ENCODE measurements at regions not wholly inside any gene's neighbourhood (a gene's known extent, or its start where the extent isn't known, plus 50 kb on each side); places are given as distances from the start of the nearest gene placed in this dataset.

DNA sequence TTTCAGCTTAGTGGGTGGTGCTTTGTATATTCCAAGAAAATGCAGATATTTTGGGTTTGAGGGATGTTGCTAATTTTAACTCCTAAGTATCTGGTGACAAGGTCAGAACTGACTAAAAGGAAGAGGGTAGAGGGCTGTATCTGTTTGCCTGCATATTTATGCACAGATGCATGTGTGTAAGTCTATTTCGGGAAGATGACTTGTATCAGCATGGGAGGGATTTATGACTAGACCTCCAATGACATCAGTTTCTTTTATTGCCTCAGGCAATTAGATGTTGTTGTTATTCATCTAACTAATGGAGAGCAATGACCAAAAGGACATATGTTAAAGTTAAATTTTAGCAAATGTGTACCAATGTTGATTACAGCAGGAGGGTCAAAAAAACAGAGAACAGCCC lies 734.3 kb downstream of the QKI start:
- Histone ChIP-seq H3K9me2 (ENCODE audit: insufficient read depth) (no peaks in the 10 kb centered on the region), H3K27ac (no peak overlapping the region), H3K9me3 (ENCODE audit: low read depth) (no peaks in the 10 kb centered on the region), H3K9ac (no peak overlapping the region), H4K20me1 (ENCODE audit: insufficient read depth) (no peaks in the 10 kb centered on the region), H3K4me2 (ENCODE audit: unreplicated experiment) (no peak overlapping the region), H3K4me3 (no peak overlapping the region), H3K79me2 (ENCODE audit: insufficient read depth) (no peaks in the 10 kb centered on the region), H2AFZ (no peak overlapping the region), H3K36me3 (ENCODE audit: low read depth) (no peaks in the 10 kb centered on the region), H3F3A (ENCODE audit: insufficient read depth) (no peaks in the 10 kb centered on the region), H3K27me3 (replicated peaks; ENCODE audit: insufficient read depth) (no peaks in the 10 kb centered on the region), H3K4me1 (ENCODE audit: insufficient read depth) (no peaks in the 10 kb centered on the region)
- 0 to 3% methylated on average over 1 of the region's 1 CpG for WGBS, 2 experiments (ENCODE audit: low coverage in 1 of 2, low lambda C conversion rate in 2 of 2, missing lambda C conversion rate in 2 of 2)
- no peak for DNase-seq
- in situ Hi-C loops (cut with MboI) = no loop called here
- no peak for TF ChIP-seq EZH2phosphoT487 (IDR thresholded peaks at IDR 0.05; ENCODE audit: insufficient read depth, low read depth)
- no peak for TF ChIP-seq EZH2 (IDR thresholded peaks at IDR 0.05; ENCODE audit: insufficient read depth, poor library complexity, severe bottlenecking)

DNA sequence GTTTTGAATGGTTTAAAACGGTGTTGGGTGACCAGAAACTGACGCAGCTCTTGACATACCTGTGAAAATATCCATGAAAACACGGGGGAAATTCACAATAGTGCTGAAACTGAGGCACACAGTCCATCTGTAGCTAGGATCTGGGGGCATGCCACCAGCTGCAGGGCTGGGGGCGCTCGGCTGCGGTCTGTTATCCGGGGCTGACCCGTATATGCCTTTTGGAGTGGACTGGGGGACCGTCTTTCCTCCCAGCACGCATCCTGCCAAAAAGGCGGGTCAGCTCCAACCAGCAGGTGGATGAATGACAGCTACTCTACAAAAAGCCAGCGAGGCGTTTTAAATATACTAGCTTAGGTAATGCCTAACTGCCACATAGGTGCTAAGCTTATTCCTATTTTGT lies 729.8 kb downstream of the QKI start:
- no peak for DNase-seq
- in situ Hi-C loops (cut with MboI) = no loop called here

DNA sequence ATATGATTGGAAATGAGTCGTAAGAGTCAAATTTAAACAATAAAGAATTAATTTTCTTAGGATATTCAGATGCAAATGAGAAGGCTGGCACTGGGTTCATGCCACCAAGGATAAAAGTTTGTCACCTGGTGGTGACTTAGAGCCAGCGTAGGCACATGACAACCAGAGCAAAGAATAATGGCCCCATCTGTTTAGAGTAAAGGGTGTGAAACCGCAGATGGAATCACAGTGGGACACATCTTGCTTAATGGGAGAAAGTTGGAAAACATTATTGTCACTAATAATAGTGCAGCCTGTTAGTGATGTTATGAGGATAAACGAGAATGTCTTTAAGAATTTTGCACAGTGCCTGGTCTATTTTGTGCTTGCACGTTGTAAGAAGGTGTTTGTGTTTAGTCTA lies 727.8 kb downstream of the QKI start:
- H3K9me3 ChIP-seq (ENCODE audit: low read depth) = no peaks in the 10 kb centered on the region
- TF ChIP-seq EZH2 (IDR thresholded peaks at IDR 0.05; ENCODE audit: insufficient read depth, poor library complexity, severe bottlenecking) (no peak), EZH2phosphoT487 (IDR thresholded peaks at IDR 0.05; ENCODE audit: insufficient read depth, low read depth) (no peak)
- H3K27ac ChIP-seq = no peak overlapping the region

More for the DNA sequence above, 729.8 kb downstream of the QKI start:
- no peak overlapping the region for H3K27ac ChIP-seq
- no peak overlapping the region for H3K9ac ChIP-seq
- H3K36me3 ChIP-seq (ENCODE audit: low read depth) = no peaks in the 10 kb centered on the region
- TF ChIP-seq EZH2 (IDR thresholded peaks at IDR 0.05; ENCODE audit: insufficient read depth, poor library complexity, severe bottlenecking) (no peak), EZH2phosphoT487 (IDR thresholded peaks at IDR 0.05; ENCODE audit: insufficient read depth, low read depth) (no peak)
- H3K4me1 ChIP-seq (ENCODE audit: insufficient read depth) = no peaks in the 10 kb centered on the region
- H3F3A ChIP-seq (ENCODE audit: insufficient read depth) = no peaks in the 10 kb centered on the region
- H3K4me3 ChIP-seq = no peak overlapping the region
- no peaks in the 10 kb centered on the region for H3K27me3 ChIP-seq (replicated peaks; ENCODE audit: insufficient read depth)
- no peaks in the 10 kb centered on the region for H4K20me1 ChIP-seq (ENCODE audit: insufficient read depth)
- H3K79me2 ChIP-seq (ENCODE audit: insufficient read depth) = no peaks in the 10 kb centered on the region
- WGBS, 2 experiments (ENCODE audit: low coverage in 1 of 2, low lambda C conversion rate in 2 of 2, missing lambda C conversion rate in 2 of 2) = 48 to 57% methylated on average over 13 of the region's 13 CpGs
- H3K9me2 ChIP-seq (ENCODE audit: insufficient read depth) = no peaks in the 10 kb centered on the region
- no peaks in the 10 kb centered on the region for H3K9me3 ChIP-seq (ENCODE audit: low read depth)
- no peak overlapping the region for H3K4me2 ChIP-seq (ENCODE audit: unreplicated experiment)
- H2AFZ ChIP-seq = no peak overlapping the region

DNA sequence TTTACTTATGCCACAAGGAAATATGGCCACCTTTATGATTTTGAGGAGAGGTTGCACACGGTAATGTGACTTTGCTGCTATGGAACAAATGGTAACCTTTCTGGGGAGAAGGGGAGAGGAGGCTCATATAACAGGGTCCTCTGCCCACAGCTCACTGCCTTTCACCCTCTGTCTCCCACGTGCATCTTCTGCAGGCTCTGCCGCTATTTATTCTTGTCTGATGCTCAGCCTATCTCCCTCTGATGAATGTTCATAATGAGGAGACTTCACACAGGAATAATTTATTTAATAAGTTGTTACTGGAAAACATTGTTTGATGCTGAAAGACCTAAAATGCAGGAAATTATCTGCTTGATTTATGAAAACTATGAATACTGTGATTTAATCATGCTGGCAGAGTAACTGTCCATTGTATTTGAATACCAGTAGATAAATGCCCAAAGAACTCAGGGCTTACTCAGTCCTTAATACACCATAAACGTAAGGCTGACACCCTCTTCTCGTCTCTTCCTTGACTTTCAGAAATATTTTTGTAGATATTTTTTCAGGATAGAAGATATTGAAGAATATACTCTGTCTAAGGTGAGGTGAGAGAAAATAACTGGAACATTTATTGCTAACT lies 721.1 kb downstream of the QKI start:
- WGBS, 2 experiments (ENCODE audit: low coverage in 1 of 2, low lambda C conversion rate in 2 of 2, missing lambda C conversion rate in 2 of 2) = 24 to 26% methylated on average over 5 of the region's 5 CpGs
- no peaks in the 10 kb centered on the region for H3K4me1 ChIP-seq (ENCODE audit: insufficient read depth)
- no peak overlapping the region for H3K9ac ChIP-seq
- H3F3A ChIP-seq (ENCODE audit: insufficient read depth) = no peaks in the 10 kb centered on the region
- H3K4me2 ChIP-seq (ENCODE audit: unreplicated experiment) = no peak overlapping the region
- H3K9me2 ChIP-seq (ENCODE audit: insufficient read depth) = no peaks in the 10 kb centered on the region
- no peak for DNase-seq
- no peaks in the 10 kb centered on the region for H3K9me3 ChIP-seq (ENCODE audit: low read depth)
- no peak for TF ChIP-seq EZH2 (IDR thresholded peaks at IDR 0.05; ENCODE audit: insufficient read depth, poor library complexity, severe bottlenecking)
- TF ChIP-seq EZH2phosphoT487 (IDR thresholded peaks at IDR 0.05; ENCODE audit: insufficient read depth, low read depth) = no peak
- H2AFZ ChIP-seq = no peak overlapping the region
- H3K27ac ChIP-seq = no peak overlapping the region
- no peaks in the 10 kb centered on the region for H3K36me3 ChIP-seq (ENCODE audit: low read depth)
- no peak overlapping the region for H3K4me3 ChIP-seq
- no peaks in the 10 kb centered on the region for H3K79me2 ChIP-seq (ENCODE audit: insufficient read depth)
- H3K27me3 ChIP-seq (replicated peaks; ENCODE audit: insufficient read depth) = no peaks in the 10 kb centered on the region
- H4K20me1 ChIP-seq (ENCODE audit: insufficient read depth) = no peaks in the 10 kb centered on the region
- in situ Hi-C loops (cut with MboI) = no loop called here

More for the DNA sequence above, 727.8 kb downstream of the QKI start:
- Histone ChIP-seq H3K9me2 (ENCODE audit: insufficient read depth) (no peaks in the 10 kb centered on the region), H3F3A (ENCODE audit: insufficient read depth) (no peaks in the 10 kb centered on the region), H3K9ac (no peak overlapping the region), H3K4me1 (ENCODE audit: insufficient read depth) (no peaks in the 10 kb centered on the region), H3K4me2 (ENCODE audit: unreplicated experiment) (no peak overlapping the region), H4K20me1 (ENCODE audit: insufficient read depth) (no peaks in the 10 kb centered on the region), H3K27me3 (replicated peaks; ENCODE audit: insufficient read depth) (no peaks in the 10 kb centered on the region), H2AFZ (no peak overlapping the region), H3K4me3 (no peak overlapping the region), H3K36me3 (ENCODE audit: low read depth) (no peaks in the 10 kb centered on the region), H3K79me2 (ENCODE audit: insufficient read depth) (no peaks in the 10 kb centered on the region)
- 10 to 16% methylated on average over 5 of the region's 5 CpGs for WGBS, 2 experiments (ENCODE audit: low coverage in 1 of 2, low lambda C conversion rate in 2 of 2, missing lambda C conversion rate in 2 of 2)
- DNase-seq = no peak
- in situ Hi-C loops (cut with MboI) = no loop called here

DNA sequence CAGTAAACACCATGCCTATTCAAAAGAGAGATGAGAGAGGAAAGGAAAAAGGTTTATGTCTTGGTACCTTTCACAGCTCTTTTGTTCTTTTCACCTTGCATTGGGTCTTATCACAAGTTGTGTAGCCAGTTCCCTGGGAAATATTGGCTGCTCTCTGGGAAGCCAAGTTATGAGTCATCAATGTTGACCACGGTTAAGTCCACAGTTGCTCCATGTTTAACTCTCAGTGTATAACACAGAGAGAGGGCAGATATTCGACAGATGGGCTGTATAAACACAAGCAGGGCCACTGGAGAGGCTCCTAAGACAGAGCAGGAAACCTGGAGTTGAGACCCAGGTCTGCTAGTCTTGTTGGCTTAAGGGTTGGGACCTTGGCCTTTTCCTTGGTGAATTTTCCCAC lies 718.6 kb downstream of the QKI start:
- Histone ChIP-seq H3K4me3 (no peak overlapping the region), H3K27me3 (replicated peaks; ENCODE audit: insufficient read depth) (no peaks in the 10 kb centered on the region), H3K36me3 (ENCODE audit: low read depth) (no peaks in the 10 kb centered on the region), H3K4me1 (ENCODE audit: insufficient read depth) (no peaks in the 10 kb centered on the region), H3K9ac (no peak overlapping the region), H3K9me2 (ENCODE audit: insufficient read depth) (no peaks in the 10 kb centered on the region), H4K20me1 (ENCODE audit: insufficient read depth) (no peaks in the 10 kb centered on the region), H2AFZ (no peak overlapping the region), H3K9me3 (ENCODE audit: low read depth) (no peaks in the 10 kb centered on the region), H3K4me2 (ENCODE audit: unreplicated experiment) (no peak overlapping the region), H3K79me2 (ENCODE audit: insufficient read depth) (no peaks in the 10 kb centered on the region), H3F3A (ENCODE audit: insufficient read depth) (no peaks in the 10 kb centered on the region), H3K27ac (no peak overlapping the region)
- peak; percentile 1 for DNase-seq
- in situ Hi-C loops (cut with MboI) = no loop called here
- 8 to 13% methylated on average over 2 of the region's 2 CpGs for WGBS, 2 experiments (ENCODE audit: low coverage in 1 of 2, low lambda C conversion rate in 2 of 2, missing lambda C conversion rate in 2 of 2)
- TF ChIP-seq EZH2phosphoT487 (IDR thresholded peaks at IDR 0.05; ENCODE audit: insufficient read depth, low read depth) (no peak), EZH2 (IDR thresholded peaks at IDR 0.05; ENCODE audit: insufficient read depth, poor library complexity, severe bottlenecking) (no peak)
